ENCODE measurements at regions not wholly inside any gene's neighbourhood (a gene's known extent, or its start where the extent isn't known, plus 50 kb on each side); places are given as distances from the start of the nearest gene placed in this dataset.
A peak's percentile ranks its signal among the peaks of the same experiment; 100 is the strongest.
"Not testable (repeated sequence)": the region's sequence is repeated elsewhere in the genome, so short reads cannot be mapped to it uniquely, and the experiment has no call there.

DNA sequence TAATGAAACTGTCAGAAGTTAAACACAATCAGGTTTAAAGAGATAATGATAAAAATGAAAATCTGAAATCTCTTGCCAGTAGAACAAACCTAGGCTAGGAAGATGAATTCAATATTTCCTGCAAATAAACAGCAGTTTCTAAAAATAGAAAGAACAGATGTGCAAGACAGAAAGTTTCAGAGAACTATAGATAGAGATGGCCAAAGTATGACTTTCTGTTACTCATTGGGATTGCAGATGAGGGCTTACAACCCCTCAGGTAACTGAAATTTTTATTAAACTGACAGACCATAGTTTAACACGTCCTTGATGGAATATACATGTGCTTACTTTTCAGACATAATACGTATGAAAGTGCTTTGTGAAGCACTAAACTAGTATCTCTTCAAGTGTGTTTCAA, 82.3 kb upstream of the PPARGC1A start:
- FAIRE-seq (no peak), DNase-seq (ENCODE audit: insufficient read length, low spot score) (no peak)

DNA sequence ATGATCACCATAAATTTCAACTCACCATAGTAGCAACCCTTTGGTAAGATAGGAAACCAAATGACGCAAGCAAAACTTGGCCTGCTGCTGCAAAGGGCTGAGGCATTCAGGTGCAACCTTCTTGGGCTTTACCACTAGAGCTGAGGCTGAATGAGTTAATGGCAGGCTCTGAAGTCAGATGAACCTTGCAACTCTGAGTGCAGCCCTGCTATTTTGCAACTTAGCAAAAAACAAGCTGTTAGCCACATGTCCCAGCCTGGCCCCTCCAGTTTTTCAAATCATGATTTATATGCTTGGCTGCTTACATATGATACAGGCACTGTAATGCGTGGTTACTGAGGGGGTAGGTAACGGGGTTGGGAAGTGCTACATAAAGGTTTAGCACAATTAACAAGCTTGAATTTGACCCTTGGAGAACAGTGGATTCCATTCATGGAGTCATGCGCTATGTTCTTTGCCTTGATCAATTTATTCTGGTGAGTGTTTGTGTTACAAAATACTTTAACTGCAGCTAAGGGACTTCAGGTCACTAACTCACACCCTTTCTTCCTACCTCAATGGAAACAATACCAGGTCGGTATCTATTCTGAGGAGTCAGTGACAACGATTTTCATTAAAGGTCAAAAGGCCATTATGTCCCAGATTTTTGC, 80.5 kb upstream of the PPARGC1A start:
- no peak for FAIRE-seq

DNA sequence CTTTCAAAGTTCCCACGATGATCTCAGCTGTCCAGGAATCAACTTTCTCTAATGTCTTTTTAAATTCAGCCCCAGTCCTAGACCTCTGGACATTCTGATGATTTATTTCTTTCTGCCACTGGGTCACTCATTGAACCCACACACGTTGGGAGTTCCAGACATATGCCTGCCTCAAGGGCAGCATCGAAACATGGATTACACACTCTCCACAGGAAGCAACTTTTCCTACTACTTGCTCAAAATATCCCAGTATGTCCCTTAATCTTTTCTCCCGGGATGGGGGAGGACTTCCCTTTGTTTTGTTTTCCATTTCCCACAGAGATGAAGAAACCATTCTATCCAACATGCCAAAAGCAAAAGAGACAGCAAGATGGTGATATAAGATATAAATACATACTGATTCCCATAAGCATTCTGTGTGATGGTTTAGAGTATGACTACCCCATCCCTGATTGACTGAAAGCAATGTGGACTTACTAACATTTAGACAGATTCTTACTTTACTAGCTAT, 79.8 kb upstream of the PPARGC1A start:
- DNase-seq (ENCODE audit: insufficient read length, low spot score), result no peak
- no peak for FAIRE-seq

More for the DNA sequence above, 80.5 kb upstream of the PPARGC1A start:
- DNase-seq (ENCODE audit: insufficient read length, low spot score), result no peak

DNA sequence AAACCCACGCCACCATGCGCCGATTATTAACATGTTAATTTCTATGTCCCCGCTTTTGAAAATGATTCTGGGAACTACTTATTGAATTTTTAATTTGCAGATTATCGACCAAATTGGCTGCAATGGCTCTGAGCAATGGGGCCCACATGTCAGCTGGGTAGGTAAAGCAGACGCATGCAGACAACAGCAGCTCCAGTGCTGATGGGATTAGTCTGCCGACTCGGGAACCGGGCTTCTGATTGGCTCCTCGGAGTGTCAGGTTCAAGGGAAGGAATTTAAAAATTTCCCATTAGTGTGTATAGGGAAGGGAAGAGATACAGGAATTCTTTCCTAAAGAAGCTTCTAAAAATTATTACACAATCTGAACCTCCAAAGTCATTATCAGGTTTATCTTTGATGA, 77.4 kb upstream of the PPARGC1A start:
- DNase-seq (ENCODE audit: insufficient read length, low spot score), result no peak
- FAIRE-seq, result no peak

DNA sequence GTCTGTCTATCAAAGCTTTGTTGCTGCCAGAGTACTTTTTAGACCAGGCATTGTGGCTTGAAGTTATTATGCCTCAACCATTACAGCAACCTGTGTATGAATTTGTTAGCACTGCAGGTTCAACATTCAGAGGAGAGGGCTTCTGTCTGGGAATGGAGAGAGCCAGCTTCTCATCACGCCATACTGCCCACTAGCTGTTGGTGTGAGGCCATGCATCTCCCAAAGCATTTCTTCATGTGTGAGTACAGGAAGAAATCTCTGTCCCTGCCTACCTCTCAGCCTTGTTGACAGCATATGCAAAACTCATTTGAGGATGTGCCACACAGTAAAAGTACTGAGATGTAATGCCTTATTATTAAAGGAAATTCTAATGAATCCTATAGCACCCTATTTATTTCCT, 76.9 kb upstream of the PPARGC1A start:
- FAIRE-seq, result no peak
- DNase-seq (ENCODE audit: insufficient read length, low spot score), result no peak

DNA sequence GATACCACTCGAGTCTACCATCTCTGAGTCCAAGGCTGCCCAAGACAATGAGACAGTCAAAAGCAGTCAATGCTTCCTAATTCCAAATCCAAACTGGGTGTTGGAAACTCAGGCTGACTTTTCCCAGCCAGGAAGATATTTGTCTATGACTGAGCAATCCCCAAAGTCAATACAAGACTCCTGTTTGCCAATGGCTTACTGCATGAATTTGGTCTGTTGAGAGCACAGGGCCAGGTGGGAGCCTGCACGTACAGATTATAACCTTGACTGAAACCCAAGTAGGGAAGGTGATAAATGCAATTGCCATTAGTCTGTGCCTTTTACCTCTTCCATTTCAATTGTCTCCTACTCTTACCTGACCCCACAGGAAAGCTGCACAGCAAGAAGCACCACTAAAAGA, 72.6 kb upstream of the PPARGC1A start:
- FAIRE-seq (no peak), DNase-seq (ENCODE audit: insufficient read length, low spot score) (no peak)

DNA sequence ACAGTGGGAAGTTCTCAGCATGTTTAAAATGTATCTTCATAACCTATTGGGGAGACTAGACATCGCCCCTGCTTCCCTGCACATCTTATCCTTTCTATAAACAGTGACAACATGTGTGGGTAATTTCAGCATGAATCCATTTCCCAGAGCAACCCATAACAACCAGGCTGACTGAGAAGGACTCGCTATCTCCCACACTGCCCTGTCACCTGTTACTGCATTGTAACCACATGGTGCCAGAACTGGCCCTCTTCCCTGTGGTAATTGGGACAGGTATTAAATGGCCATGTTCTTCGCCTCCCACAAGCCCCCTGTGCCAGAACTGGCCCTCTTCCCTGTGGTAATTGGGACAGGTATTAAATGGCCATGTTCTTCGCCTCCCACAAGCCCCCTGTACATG, 71.5 kb upstream of the PPARGC1A start:
- DNase-seq (ENCODE audit: insufficient read length, low spot score); FAIRE-seq: not testable (repeated sequence)

DNA sequence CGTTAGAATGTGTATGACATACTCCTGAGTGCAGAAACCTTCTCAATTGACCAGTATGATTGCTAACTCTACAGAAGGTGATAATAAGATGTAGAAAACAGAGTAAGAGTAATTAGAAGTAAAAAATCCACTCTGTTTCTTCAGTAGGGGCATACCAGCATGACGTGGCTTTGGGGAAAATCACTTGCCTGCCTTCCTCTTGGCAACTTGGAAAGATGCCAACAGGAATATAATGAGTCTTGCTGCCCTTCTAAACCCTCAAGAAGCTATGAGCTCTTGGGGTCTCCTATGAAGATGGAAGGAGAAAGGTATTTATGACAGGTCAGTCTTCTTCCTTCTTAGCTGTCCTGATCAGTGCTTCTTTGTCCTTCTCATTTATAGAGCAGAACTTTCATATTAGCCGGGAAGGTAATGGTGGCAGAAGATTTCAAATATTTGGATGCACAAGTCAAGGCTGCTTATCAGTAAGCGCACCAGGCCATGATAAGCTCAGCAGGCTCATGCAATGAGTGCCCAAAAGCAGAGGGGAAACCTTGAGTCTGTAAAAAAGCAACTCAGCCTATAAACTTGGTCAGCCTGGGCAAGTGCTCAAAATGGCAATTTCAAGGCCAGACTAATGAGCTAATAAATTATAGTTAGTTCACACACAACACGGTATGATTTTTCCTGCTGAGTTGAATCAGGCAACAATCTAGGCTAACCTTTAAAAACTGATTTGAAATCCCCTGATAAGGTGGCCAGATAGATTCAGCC, 69.7 kb upstream of the PPARGC1A start:
- DNase-seq (ENCODE audit: insufficient read length, low spot score), result no peak
- FAIRE-seq, result no peak

DNA sequence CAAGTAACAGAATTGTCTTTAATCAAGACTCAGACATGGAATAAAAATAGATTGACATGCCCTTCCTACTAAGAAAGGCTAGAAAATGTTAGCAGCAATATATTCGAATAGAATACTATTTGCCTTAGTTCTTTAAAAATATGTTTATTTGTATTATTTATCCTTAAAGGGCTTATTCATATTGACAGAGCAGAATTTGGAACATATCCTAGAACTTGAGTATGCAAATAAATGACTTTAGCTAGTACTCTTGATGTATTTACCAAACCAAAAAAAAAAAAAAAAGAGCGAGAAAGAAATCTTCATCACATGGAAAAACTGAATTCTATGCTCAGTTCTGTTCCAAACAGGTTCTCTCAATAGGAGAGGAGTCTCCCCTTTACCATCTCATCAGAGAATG, 68.9 kb upstream of the PPARGC1A start:
- no peak for DNase-seq (ENCODE audit: insufficient read length, low spot score)
- FAIRE-seq, result no peak

DNA sequence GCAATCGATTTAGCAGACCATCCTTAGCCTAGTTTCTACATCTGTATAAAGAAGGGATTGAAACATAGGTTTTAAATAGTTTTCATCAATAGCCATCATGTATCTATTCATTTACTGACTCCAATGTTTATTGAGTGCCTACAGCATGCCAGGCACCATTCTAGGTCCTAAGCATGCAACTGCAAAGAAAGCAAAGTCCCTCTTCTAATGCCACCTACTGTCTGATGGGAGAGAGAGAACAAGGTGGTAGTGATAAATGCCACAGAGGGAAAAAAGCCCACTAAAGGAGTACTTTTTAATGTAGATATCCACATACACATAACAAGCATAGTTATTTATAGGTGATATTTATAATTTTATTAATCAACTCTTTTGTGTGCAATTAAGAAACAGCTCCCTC, 67.6 kb upstream of the PPARGC1A start:
- DNase-seq (ENCODE audit: insufficient read length, low spot score) (no peak), FAIRE-seq (no peak)

DNA sequence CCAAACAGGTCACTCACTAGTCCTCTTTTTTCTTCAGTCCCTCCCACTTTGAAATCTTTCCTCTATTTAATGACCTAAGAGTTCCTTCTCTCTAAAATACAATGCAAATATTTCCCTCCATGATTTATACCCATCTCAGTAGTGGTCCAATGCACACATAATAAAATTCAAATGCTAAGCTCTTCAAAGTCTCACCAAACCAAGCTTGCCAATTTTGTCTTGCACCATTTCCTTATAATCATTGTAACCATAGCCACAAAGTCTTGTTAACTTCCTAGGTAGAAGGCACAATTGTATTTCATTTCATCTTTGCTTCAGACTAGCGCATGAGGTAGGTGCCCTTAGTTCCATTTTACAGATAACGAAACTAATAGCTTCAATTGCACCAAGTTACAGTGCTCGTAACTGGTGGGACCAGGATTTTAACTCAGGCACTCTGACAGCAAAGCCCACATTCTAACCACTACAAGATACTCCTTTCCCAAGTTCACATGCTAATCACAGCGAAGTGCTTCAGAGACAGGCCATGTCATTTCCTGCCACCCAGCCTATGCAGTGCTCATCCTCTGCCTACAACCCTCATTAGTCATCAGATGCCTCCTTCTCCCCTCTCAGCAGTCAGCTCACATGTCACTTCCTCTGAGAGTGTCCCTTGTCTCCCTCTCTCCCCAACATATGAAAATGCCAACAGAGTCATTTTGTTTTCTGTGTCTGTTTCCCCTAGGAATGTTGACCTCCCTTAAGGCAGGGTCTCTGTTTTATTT, 66.9 kb upstream of the PPARGC1A start:
- FAIRE-seq (no peak), DNase-seq (ENCODE audit: insufficient read length, low spot score) (no peak)

DNA sequence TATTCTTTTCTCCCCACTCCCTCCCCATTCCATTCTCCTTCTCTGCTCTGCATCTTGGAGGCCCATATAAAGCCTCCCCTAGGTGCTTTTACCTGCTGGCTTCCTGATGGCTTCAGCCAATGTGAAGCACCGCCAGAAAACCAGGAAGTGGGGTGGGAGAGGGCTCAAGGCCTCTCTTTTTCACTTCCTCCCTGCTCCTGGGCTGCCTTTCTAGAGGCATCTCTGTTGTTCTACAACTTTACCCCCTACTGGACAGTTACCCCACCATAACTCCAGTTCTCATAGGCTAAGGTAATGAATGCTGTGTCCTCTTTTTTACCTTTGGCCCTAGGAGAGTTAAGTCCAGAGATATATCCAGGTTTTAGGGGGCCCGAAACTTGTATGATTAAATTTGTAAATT, 62.4 kb upstream of the PPARGC1A start:
- FAIRE-seq (no peak), DNase-seq (ENCODE audit: insufficient read length, low spot score) (no peak)

DNA sequence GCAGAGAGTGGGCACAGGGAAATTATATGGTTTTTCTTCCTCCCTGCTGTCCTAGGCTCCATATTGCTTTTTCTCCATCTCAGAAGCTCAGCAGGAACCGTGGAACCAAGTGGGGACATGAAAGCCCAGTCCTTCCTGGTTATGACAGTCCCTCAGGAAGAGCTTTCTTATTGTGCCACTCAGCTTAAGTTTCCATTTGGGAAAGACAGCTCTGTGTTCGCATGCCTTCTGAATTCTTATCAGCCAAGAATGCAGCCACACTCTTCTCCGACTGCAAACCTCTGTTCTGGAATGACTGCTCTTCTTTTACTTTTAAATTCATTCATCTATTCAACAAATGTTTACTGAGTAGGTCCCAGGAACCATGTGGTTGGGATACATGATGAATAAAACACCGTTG, 58.0 kb upstream of the PPARGC1A start:
- FAIRE-seq (no peak), DNase-seq (ENCODE audit: insufficient read length, low spot score) (no peak)

DNA sequence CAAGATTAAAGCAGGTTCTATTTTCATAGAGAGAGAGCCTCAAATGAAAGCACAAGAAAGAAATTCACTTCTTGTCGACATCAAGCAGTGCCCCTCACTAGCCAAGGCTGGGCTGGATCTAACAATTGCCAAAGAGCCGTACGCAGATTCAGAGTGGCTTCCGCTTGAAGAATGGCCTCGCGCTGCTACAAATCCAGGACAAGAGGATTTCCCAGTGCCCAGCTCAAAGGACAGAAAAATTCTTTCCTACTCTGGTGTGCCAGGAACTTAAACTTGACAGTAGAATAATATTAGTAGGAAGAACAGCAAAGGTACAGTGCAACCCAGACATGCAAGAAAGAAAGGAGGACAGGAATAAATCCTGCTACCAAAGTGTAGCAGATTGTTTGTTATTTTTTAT, 56.5 kb upstream of the PPARGC1A start:
- no peak for DNase-seq (ENCODE audit: insufficient read length, low spot score)
- no peak for FAIRE-seq

DNA sequence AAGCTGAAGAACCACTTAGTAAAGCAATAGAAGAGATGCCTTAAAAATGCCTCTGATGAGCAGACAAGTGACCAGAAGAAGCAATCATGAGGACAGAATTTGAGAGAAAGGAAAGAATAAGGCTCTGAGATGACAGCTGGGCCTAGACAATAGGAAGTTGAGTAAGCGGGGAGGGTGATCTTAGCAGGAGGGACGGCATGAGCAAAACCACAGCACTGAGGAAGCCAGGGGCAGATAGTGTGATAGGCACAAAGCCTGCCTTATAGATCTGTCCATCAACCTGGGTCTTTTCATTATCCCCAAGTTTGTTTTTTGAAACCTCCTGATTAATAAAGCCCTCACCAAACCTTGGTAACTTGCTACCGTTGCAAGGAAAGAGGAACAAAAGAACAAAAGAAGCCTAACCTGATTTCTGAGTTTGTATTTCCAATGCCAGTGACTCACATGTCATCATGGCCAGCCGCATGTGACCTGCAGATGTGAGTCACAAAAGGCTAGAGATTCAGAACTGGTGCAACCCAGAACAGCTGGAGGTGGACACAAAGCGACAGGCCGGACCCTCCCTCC, 55.7 kb upstream of the PPARGC1A start:
- DNase-seq (ENCODE audit: insufficient read length, low spot score) (peak; percentile 5), FAIRE-seq (no peak)

DNA sequence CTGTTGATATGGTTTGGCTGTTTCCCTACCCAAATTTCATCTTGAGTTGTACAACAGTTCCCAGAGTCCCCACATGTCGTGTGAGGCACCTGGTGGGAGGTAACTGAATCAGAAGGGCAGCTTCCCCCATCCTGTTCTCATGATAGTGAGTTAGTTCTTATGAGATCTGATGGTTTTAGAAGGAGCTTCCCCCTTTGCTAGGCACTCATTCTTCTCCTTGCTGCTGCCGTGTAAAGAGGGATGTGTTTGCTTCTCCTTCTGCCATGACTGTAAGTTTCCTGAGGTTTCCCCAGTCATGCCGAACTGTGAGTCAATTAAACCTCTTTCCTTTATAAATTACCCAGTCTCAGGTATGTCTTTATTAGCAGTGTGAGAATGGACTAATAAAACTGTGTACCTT, 54.7 kb upstream of the PPARGC1A start:
- not testable (repeated sequence) for DNase-seq (ENCODE audit: insufficient read length, low spot score); FAIRE-seq

DNA sequence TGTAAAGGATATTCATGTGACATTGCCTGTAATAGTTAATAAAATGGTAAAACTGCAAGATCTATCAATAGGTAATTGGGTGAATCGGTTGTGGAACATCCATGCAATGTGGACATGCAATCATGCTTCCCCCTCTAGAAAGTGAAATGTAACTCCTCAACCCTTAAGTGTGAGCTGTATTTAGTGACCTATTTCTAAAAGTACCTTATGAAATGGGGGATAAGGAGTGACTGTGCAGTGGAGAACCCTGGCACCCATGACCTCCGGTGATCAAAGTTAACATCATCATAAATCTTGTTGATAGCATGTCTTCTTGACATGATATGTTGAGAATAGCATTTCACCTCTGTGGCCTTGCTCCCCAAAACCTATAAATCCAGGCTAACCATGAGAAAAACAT, 53.6 kb upstream of the PPARGC1A start:
- DNase-seq (ENCODE audit: insufficient read length, low spot score) (no peak), FAIRE-seq (no peak)

DNA sequence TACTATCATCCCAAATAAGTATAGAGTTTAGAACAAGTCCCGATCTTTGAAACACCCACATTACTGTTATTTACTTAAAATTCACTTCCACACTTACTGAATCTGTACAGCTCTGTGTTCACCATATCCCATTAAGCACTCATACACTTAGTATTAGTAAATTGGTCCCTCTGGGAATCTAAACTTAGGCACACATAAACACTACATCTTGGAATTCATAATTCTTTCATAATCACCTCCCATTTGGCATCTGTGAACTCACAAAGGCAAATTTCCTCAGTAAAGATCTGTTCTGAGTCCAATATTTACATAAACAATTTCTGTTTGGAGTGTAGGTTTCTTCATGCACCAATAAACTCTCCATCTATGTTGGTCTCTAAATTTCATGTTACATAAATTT, 52.6 kb upstream of the PPARGC1A start:
- FAIRE-seq (no peak), DNase-seq (ENCODE audit: insufficient read length, low spot score) (no peak)
